ENCODE measurements at regions not wholly inside any gene's neighbourhood (a gene's known extent, or its start where the extent isn't known, plus 50 kb on each side); places are given as distances from the start of the nearest gene placed in this dataset.

GRCh38 chr10:4049348-4049747, 264.3 kb upstream of the KLF6 start:
- no peak for TF ChIP-seq CTCF (IDR thresholded peaks at IDR 0.05)
- DNase-seq (ENCODE audit: low spot score) (no peak), ATAC-seq (ENCODE audit: insufficient number of reproducible peaks, low FRiP score, low read depth) (no peak)
- no peak overlapping the region for H3K4me3 ChIP-seq
- H3K27ac ChIP-seq = peak overlapping the region in 1 of 2 donors; percentile 1
- no peaks in the 10 kb centered on the region for H3K27me3 ChIP-seq (replicated peaks; ENCODE audit: insufficient read depth)
- no peaks in the 10 kb centered on the region for H3K9me3 ChIP-seq
- peaks cover 6 to 49% of the 10 kb centered on the region in 2 donors for H3K4me1 ChIP-seq (ENCODE audit: control insufficient read depth in 1 of 2, low read depth in 2 of 2)
- H3K36me3 ChIP-seq = no peaks in the 10 kb centered on the region

GRCh38 chr10:4048236-4048864, 263.3 kb upstream of the KLF6 start:
- no peak overlapping the region for H3K4me3 ChIP-seq
- peak overlapping the region; percentile 1 to 4 for H3K27ac ChIP-seq
- TF ChIP-seq CTCF (IDR thresholded peaks at IDR 0.05) = no peak
- peaks cover 6 to 49% of the 10 kb centered on the region in 2 donors for H3K4me1 ChIP-seq (ENCODE audit: control insufficient read depth in 1 of 2, low read depth in 2 of 2)
- ATAC-seq (ENCODE audit: insufficient number of reproducible peaks, low FRiP score, low read depth) (no peak), DNase-seq (ENCODE audit: low spot score) (no peak)
- H3K36me3 ChIP-seq = no peaks in the 10 kb centered on the region
- H3K27me3 ChIP-seq (replicated peaks; ENCODE audit: insufficient read depth) = no peaks in the 10 kb centered on the region
- no peaks in the 10 kb centered on the region for H3K9me3 ChIP-seq

DNA sequence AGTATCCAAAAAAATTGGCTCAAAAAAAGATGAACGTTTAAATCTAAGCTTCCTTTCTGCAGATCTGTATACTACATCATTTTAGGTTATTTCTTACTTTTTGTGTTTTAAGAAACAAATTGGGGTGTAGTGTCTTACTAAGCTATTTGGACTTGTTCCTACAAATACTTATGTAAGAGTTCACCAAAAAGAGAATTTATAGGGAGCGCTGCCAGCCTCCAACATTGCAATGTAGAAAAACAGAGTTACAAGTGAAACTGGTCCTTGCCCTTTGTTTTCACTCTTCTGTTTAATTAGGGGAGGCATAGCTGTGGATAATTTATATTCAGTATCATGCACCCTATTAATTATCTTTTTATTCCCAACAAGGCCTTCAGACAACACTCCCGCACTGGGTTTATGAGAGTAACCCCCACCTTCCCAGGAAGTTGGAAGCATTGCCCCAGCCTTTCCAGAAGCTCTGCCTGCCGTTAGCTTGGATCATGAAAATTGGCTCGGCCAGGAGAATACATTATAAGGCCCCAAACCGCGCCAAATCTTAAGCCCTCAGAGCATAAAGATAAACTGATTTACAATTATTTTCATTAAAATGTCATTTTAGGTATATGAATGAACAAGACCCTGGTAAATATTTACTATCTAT, 261.8 kb upstream of the KLF6 start:
- DNase-seq (ENCODE audit: low spot score) (no peak), ATAC-seq (ENCODE audit: insufficient number of reproducible peaks, low FRiP score, low read depth) (no peak)
- peaks cover 1 to 44% of the 10 kb centered on the region in 2 donors for H3K4me1 ChIP-seq (ENCODE audit: control insufficient read depth in 1 of 2, low read depth in 2 of 2)
- no peaks in the 10 kb centered on the region for H3K27me3 ChIP-seq (replicated peaks; ENCODE audit: insufficient read depth)
- H3K9me3 ChIP-seq = peaks cover 4% of the 10 kb centered on the region
- no peaks in the 10 kb centered on the region for H3K36me3 ChIP-seq
- no peak for TF ChIP-seq CTCF (IDR thresholded peaks at IDR 0.05)
- H3K27ac ChIP-seq = peak overlapping the region; percentile 42 to 58
- H3K4me3 ChIP-seq = peak overlapping the region; percentile 53

DNA sequence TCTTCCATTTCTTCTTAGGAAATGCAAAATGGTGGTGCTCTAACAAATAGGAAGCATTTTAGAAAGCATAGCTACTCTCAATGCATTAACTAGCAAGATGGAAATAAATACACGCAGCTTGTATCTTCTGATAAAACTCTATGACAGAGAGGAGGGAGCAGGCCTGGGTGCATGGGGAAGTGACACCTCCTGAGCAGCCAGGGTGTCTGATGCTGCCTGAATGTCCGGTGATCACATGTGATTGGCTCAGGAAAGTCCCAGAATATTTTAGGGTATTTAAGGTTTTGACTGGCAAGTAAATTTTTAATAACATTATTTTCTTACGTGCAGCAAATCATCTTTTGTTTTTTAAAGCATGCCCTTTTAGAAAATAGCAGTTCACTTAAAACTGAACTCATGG, 261.0 kb upstream of the KLF6 start:
- no peak for ATAC-seq (ENCODE audit: insufficient number of reproducible peaks, low FRiP score, low read depth)
- Histone ChIP-seq H3K4me1 (ENCODE audit: control insufficient read depth in 1 of 2, low read depth in 2 of 2) (peaks cover 0 to 37% of the 10 kb centered on the region in 2 donors), H3K36me3 (no peaks in the 10 kb centered on the region), H3K27ac (peak overlapping the region; percentile 14 to 28), H3K27me3 (replicated peaks; ENCODE audit: insufficient read depth) (no peaks in the 10 kb centered on the region), H3K9me3 (peaks cover 12% of the 10 kb centered on the region), H3K4me3 (no peak overlapping the region)
- TF ChIP-seq CTCF (IDR thresholded peaks at IDR 0.05) = no peak
- DNase-seq (ENCODE audit: low spot score) = no peak

GRCh38 chr10:4043897-4044665, 259.1 kb upstream of the KLF6 start:
- Histone ChIP-seq H3K4me3 (no peak overlapping the region), H3K9me3 (peaks cover 12% of the 10 kb centered on the region), H3K36me3 (no peaks in the 10 kb centered on the region), H3K4me1 (ENCODE audit: control insufficient read depth in 1 of 2, low read depth in 2 of 2) (peaks cover 0 to 31% of the 10 kb centered on the region in 2 donors), H3K27ac (no peak overlapping the region), H3K27me3 (replicated peaks; ENCODE audit: insufficient read depth) (no peaks in the 10 kb centered on the region)
- DNase-seq (ENCODE audit: low spot score) (no peak), ATAC-seq (ENCODE audit: insufficient number of reproducible peaks, low FRiP score, low read depth) (no peak)
- no peak for TF ChIP-seq CTCF (IDR thresholded peaks at IDR 0.05)
